Kidney epithelial cell (primary cell): ENCODE measurements at regions not wholly inside any gene's neighbourhood (a gene's known extent, or its start where the extent isn't known, plus 50 kb on each side); places are given as distances from the start of the nearest gene placed in this dataset.

Experiments
- DNase-seq: peaks from one replicate; pipeline ENCODE4 v3.0.0-alpha.2; 2010; ENCODE audit warnings: low read depth
- H3K27me3 ChIP-seq: 2 replicates; pipeline ENCODE4 v1.6.0; 2011; ENCODE audit warnings: low read length; ENCODE audit not compliant: control insufficient read depth, insufficient read depth
- H3K36me3 ChIP-seq: 2 replicates; pipeline ENCODE4 v1.5.1; 2011; ENCODE audit warnings: low read length; ENCODE audit not compliant: control insufficient read depth, insufficient read depth
- H3K4me3 ChIP-seq: 2 replicates; pipeline ENCODE4 v1.5.1; 2011; ENCODE audit warnings: low read depth, mild to moderate bottlenecking, control low read depth, low read length
- TF ChIP-seq, protein P1 (sequence below): IDR thresholded peaks from 2 replicates; pipeline ENCODE4 v1.5.1; 2011; ENCODE audit warnings: mild to moderate bottlenecking, moderate library complexity, low read length, control low read depth, inconsistent platforms; ENCODE audit not compliant: insufficient read depth, poor library complexity, severe bottlenecking

- H3K4me3 ChIP-seq: no peak overlapping the region
- peaks cover 18% of the 10 kb centered on the region for H3K27me3 ChIP-seq
- no peak for DNase-seq
- H3K36me3 ChIP-seq: no peaks in the 10 kb centered on the region
- TF ChIP-seq, protein P1, sequence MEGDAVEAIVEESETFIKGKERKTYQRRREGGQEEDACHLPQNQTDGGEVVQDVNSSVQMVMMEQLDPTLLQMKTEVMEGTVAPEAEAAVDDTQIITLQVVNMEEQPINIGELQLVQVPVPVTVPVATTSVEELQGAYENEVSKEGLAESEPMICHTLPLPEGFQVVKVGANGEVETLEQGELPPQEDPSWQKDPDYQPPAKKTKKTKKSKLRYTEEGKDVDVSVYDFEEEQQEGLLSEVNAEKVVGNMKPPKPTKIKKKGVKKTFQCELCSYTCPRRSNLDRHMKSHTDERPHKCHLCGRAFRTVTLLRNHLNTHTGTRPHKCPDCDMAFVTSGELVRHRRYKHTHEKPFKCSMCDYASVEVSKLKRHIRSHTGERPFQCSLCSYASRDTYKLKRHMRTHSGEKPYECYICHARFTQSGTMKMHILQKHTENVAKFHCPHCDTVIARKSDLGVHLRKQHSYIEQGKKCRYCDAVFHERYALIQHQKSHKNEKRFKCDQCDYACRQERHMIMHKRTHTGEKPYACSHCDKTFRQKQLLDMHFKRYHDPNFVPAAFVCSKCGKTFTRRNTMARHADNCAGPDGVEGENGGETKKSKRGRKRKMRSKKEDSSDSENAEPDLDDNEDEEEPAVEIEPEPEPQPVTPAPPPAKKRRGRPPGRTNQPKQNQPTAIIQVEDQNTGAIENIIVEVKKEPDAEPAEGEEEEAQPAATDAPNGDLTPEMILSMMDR: no peak
Measured at GRCh38 chr6:165805636-165806035, 142.6 kb upstream of the PDE10A start.

- peak overlapping the region; percentile 42 for H3K4me3 ChIP-seq
- H3K36me3 ChIP-seq: no peaks in the 10 kb centered on the region
- no peak for DNase-seq
- peaks cover 18% of the 10 kb centered on the region for H3K27me3 ChIP-seq
- TF ChIP-seq, protein P1: no peak
Measured at GRCh38 chr6:165805067-165805555, 142.1 kb upstream of the PDE10A start.

DNA sequence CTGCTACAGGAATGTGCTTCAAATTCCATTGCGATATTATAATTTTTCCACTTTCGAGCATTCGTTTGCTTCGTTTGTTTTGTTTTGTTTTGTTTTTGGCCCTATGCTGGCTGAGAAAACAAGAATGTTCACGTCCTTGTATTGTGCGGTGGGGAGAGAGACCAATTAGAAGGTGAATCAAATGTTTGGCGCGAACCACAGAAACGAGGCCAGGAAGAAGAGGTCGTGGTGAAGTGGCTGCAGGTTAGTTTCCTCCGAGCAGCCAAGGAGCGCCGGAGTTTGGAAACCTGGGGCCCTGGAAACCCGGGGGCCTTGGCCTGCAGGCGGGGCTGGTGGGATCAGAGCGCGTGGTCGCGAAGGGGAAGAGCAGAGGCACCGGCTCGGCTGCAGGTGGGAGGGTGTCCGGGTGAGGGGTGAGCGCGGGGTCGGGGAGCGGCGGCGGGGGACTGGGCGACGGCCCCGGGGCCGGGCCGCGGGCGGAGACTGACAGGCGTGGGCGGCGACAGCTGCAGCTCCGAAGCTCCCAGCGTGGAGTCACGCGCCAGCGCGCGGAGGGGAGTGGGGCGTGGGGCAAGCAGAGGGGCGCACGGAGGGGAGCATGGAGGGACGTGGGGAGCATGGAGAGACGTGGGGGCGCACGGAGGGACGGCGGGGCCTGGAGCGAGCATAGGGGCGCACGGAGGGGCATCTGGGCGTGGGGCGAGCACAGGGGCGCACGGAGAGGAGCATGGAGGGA is 141.5 kb upstream of the PDE10A start:
- DNase-seq: no peak
- TF ChIP-seq, protein P1: no peak
- Histone ChIP-seq H3K36me3 (no peaks in the 10 kb centered on the region), H3K27me3 (peaks cover 18% of the 10 kb centered on the region), H3K4me3 (peak overlapping the region; percentile 42)

GRCh38 chr6:165800337-165800736 is 137.3 kb upstream of the PDE10A start:
- H3K36me3 ChIP-seq: no peaks in the 10 kb centered on the region
- no peak for DNase-seq

GRCh38 chr6:165799391-165800153 is 136.5 kb upstream of the PDE10A start:
- Histone ChIP-seq H3K36me3 (no peaks in the 10 kb centered on the region), H3K27me3 (peaks cover 2% of the 10 kb centered on the region), H3K4me3 (no peak overlapping the region)
- DNase-seq: no peak
- TF ChIP-seq, protein P1: no peak

More at GRCh38 chr6:165800337-165800736, 137.3 kb upstream of the PDE10A start:
- Histone ChIP-seq H3K4me3 (no peak overlapping the region), H3K27me3 (peaks cover 9% of the 10 kb centered on the region)
- TF ChIP-seq, protein P1: no peak
